GM19452 (cell line): ENCODE measurements at regions not wholly inside any gene's neighbourhood (a gene's known extent, or its start where the extent isn't known, plus 50 kb on each side); places are given as distances from the start of the nearest gene placed in this dataset.

Experiments used
- ATAC-seq: cut with Tn5 transposase; IDR thresholded peaks from one replicate; pipeline ENCODE4 v1.9.1; 2021; ENCODE audit not compliant: unreplicated experiment

DNA sequence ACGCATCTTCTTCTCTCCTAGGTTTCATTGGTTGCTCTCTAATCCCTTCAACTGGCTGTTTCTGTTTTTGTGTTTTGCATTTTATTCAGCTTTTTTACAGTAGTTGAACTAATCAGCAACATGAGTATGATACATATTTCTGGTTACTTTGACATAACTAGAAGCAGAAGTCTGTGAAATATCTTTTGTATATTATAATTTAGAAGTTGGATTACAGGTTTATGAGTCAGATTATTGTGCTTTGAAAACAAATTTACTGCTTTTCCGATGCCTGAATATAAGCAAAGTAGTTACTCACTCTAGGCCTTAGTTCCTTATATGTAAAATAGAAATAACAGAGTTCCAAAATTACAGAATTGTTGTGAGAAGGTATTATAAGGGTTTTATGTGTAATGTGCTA lies 96.2 kb upstream of the MEOX2 start:
- ATAC-seq, result no peak

DNA sequence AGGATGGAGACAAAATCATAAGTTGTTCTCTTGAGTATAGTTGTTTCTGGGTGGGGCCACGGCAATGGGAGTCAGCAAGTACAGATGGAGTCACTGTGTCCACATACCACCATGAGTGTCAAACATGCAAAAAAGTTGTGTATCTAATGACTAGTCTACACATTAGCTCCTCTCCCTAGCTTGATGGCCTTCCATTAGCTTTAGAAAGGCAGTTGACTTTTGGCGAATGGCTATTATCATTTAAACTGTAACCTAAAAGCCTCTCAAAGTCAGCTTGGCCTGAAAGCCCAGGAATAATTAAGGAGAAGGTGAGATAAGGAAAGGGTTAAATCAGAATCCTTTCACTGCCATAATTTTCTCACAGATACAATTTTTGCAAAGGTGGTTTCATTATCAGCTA lies 95.5 kb upstream of the MEOX2 start:
- ATAC-seq, result no peak

DNA sequence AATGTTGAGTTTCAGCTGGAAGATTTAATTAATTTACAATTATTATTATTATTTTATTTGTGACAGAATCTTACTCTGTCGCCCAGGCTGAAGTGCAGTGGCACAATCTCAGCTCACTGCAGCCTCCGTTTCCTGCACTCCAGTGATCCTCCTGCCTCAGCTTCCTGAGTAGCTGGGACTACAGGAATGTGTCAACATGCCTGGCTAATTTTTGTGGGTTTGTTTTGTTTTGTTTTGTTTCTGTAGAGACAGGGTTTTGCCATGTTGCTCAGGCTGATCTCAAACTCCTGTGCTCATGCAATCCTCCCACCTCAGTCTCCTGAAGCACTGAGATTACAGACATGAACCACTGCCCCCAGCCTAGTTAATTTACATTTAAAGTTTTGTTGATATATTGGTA lies 93.8 kb upstream of the MEOX2 start:
- no peak for ATAC-seq

DNA sequence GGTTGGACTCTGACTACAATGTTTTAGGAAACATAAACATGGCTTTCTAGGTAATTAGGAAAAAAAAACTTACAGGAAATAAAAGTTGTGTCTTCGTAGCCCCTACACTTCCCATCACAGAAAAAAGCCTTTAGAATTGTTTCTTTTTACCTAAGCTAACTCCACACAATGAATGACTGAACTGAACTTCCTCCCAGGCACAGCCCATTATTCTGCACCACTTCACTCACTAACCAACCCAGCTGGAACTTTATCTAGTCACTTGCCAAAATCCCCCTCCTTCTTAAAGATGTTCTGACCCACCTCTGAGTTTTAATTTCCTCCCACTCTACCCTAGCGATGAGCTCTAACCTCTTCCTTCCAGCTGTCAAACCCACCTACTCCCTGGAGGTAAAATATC lies 91.7 kb upstream of the MEOX2 start:
- no peak for ATAC-seq

DNA sequence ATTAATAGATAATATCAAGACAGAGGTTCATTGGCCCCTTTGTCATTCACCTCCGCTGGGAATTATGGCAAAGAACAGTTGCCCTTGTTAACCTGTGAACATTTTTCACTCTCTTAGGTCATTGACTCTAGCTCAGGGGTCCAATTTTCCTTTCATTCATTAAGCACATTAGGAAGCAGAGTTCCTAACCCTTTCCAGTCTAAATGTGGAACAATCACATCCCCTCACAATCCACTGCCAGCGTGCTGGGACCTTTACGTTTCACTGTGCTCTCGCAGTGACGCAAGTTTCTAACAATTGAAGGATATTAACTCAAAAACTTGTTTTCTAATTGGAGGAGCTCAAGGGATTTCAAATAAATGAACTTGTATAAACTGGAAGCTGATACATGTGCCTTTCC lies 79.3 kb upstream of the MEOX2 start:
- no peak for ATAC-seq

DNA sequence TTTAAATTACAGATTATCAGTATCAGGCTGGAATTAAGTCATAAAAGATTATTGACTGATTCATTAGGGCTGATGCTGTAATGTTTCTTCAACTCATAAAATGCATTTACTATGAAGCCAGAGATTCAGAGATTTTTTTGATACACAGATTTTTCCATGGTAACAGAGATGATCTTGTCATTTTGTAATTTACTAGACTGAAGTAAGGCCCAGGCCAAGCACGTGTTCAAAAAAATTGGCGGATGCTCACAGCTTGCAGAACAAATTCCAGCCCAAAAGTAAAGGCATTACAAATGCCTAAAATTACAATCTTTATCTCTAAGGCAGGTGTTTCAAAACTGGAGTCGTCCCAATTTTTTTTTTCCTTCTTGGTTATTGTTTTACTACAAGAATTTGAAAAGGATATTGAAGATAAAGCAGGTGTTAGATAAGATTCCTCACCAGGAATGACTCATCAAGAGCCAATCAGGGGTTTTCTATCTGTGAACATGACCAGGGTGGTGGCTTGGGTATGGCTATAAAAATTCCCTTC lies 78.4 kb upstream of the MEOX2 start:
- ATAC-seq, result no peak

DNA sequence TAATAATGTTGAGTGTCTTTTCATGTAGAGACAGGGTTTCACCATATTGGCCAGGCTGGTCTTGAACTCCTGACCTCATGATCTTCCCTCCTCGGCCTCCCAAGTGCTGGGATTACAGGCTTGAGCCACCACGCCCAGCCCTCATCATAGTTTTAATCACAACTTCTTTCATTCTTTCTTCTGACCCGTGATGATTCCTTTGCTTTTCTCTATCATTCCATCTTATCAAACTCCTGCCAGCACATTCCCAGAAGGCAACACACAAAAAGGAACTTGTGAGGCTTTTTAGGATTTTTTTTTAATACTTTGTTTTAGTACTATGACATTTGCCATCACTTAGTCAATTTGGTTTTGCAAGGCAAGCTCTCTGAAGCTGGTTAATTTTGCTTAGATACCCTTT lies 77.5 kb upstream of the MEOX2 start:
- no peak for ATAC-seq

DNA sequence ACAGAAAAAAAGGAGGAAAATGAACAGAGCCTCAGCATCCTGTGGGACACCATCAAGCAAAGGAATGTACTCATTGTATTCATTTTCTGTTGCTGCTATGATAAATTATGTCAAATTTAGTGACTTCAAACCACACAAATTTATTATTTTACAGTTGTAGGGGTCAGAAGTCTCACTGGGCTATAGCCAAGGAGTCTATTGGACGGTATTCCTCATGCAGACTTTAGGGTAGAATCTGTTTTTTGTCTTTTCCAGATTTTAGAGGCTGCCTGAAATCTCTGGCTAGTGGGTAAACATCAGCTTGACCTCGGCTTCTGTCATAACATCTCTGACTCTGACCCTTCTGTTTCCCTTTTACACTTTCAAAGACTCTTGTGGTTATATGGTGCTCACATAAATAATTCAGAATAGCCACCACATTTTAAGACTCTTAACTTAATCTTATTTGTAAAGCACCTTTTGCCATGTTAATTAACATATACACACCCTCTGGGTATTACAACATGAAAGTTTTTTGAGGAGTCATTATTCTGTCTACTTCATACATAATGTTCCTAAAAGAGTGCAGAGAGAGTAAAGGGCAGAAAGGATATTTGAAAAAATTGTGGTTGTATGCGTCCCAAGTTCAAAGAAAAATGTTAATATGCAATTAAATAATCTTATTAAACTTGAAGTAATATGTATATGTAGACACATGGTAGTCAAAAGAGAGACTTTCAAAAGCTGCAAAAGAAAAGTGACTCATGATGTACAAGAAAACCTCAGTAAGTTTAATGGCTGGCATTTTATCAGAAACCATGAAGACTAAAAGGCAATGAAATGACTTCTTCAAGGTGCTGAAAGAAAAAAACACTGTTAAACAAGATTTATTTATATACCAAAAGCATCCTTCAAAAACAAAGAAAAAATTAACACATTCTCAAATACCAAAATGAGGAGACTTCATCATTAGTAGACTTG lies 70.8 kb upstream of the MEOX2 start:
- ATAC-seq, result no peak

DNA sequence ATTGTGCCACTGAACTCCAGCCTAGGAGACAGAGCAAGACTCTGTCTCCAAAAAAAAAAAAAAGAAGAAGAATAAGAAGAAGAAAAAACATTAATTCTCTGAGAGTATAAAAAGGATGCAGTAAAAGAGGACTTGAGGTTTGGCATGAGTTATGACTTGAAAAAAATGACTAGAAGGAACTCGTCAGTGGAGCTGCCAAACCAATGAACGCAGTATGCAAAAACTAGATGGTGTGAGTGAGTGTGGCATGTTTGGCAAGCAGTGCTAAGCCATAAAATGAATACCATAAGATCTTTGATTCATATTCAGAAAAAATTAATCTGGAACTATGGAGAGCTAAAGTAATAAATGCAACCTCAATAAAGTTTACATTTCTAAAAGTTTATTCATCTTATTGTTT lies 68.6 kb upstream of the MEOX2 start:
- ATAC-seq, result no peak

DNA sequence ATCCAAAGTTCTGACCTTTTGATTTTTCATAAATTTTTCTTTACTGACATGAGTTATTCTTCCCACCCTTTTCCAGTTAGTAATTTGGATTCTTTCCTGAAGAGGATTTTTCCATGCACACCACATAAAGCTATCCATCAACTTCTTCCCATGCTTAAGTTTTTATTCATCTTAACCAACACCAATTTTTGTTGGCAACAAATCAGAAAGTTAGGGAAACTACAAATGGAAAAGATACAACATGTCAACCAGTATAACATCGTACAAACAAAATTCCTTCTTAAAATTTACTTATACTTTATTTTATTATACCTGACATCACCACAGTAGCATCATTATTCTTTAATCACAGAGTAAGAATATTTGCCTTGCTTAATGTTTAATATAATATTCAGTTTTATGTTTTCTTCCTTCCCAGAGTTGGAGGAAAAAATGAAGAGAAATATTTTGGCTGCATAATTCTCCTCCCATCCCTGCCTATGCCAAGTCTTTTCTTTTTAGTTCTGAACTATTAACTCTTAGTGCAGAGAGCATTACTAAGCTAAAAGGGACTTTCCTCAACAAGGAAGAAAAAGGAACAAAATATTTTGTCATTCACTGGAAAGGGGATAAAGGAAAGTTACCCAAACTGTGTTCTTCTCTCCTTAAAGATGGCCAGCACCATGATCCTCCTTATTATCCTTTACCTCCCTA lies 67.5 kb upstream of the MEOX2 start:
- no peak for ATAC-seq

DNA sequence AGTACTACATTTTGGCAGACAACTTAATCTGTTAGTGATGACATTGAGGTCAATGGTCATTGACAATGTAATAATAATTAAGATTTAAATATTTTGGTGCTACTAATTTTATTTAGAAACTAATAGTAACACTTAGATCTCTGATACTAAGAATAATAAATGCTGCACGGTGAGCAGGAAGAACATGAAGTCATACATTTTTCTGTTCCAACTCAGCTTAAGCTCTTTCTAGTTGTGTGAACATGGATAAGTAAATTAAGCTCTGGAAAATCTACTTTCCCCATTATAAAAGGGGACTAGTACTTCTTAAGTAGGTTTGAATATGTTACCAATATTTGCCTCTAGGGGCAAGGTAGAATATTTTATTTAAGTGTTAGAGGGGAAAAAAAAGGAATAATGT lies 65.9 kb upstream of the MEOX2 start:
- ATAC-seq, result no peak

DNA sequence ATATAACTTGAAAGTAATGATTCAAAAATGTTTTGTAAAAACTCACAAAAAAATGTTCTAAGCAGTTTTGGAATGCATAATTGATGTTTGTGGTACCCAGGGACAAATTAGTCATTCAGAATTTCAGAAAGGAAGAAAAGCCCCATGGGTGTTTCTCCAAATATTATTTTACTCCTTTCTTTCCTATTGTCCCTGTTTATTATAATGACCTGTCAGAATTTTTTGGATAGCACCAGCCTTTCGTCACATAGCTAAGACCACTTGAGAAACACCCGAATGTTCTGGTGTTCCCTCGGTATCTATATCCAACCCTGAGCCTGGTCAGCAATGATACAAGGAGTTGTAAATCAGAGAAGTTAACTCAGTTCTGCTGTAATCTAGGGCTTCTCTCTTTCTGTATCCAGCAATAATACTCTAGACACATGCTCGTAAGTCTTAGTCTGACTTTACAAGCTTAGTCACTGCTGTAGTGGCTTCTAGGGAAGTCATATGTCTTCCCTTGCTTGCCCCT lies 64.8 kb upstream of the MEOX2 start:
- no peak for ATAC-seq

DNA sequence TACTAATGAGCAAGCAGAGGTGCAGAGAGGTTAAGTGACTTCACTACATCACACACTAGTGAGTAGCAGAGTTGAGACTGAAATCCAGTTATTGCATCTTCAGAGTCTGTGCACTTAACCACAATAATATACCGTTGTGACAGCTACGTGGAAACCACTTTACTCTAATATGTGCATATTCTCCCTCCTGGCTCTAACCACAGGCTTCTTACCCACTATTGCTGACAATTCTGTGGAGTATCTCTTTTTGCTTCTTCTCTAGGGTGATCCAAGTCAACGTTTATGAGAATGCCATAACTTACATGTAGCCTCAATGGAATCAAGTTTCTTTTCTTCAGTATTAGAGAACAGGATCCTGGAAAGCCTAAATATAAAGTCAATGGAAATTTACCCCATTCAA lies 64.2 kb upstream of the MEOX2 start:
- no peak for ATAC-seq

DNA sequence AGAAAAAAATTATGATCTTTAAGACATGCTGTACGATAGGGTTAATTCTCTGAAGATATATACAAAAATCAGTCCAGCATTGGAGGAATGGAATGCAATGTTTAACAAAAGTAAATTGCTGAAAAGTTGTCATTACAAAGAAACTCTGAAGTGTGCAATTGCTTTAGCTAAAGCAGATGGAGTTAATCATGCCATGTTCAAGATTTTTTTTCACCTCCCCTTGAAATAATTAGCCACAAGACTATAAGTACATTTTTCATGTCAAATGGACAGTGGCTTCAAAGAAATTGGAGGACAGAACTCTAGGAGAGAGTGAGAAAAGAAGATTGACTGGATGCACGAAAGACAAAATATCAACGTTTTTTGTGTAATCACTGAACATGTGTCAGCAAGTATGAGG lies 63.1 kb upstream of the MEOX2 start:
- no peak for ATAC-seq

DNA sequence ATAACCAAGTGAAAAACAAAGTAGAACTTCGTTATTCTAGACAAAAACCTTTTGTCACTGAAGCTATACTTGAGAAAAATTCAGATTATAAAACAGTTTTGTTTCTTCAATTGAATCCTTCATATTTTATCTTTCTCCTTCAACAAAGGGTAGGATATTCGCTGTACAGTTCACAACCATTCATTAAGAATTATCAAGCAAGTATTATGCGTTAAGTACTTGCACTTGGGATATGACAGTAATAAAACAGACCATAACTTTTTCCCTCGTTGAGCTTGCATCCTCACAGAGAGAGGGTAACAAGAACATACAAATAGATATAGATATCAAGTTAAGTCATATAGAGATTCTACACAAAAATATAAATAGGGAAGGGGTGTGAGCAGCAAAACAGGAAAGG lies 61.2 kb upstream of the MEOX2 start:
- ATAC-seq, result no peak

DNA sequence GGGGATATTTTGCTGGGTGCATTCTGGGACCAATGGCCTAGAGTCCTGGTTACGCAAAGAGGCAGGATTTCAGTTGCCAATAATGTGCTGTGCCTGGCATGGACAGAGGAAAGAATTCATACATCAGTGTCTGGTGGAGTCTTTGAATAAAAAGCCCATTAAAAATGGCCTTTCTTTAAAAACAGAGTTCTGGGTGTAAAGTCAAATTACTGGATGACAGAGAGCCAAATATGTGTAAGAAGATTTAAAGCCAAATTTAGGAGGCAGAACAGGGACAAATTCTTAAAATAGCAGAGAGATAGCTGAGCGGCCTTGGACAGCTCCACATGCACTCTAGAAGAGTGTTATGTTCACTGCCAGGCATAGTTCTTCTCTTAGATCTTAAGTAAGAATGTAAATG lies 60.8 kb upstream of the MEOX2 start:
- ATAC-seq, result no peak

DNA sequence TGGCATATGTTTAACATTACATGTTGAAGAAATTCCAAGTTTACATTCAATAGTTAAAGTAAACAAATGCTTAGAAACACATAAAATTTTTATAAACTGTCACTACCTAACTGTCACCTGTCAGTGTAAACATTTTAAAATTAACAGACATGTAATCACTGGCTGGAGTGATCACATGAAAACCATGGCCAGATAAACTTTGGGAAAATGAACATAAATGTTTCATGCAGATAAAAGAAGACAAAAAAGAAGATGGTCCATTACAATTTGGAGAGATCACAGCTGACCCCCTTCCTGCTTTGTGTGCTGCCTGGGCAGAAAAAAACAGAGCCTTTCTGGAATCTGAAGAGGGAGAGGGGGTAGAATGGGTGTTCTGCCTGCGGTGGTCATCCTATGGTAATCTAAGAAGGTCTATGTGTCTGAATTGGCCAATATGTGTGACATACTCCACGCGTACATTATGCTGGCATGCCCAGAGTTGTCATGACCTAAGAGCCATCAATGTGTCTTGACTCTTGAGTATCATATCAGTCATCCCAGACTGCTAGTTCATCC lies 57.5 kb upstream of the MEOX2 start:
- no peak for ATAC-seq

DNA sequence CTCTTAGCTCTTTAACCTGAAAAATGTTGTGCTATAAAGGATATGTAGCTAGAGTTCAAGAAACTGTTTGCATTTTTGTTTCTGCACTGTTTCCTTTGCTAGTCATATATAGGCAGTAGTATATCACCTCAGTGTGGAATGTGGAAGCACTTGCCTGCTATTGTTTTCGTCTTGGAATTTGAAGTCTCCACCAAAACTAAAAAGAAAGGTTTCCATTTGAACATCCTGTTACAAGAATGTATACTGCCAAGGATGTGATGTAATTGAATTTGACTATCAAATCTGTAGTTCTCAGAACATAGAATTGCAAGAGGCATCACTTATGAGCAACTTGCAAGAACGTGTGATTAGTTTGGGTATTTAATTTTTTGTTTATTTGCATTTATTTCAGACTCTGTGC lies 51.1 kb upstream of the MEOX2 start:
- no peak for ATAC-seq
